Left lobe of liver (tissue), 2 donors: ENCODE measurements at regions not wholly inside any gene's neighbourhood (a gene's known extent, or its start where the extent isn't known, plus 50 kb on each side); places are given as distances from the start of the nearest gene placed in this dataset.
"Not testable (repeated sequence)": the region's sequence is repeated elsewhere in the genome, so short reads cannot be mapped to it uniquely, and the experiment has no call there.

Experiments
- ATAC-seq: fragments of 200-7000 bp; cut with Tn5 transposase; one replicate; pipeline ENCODE4 v1.9.1; 2020; ENCODE audit warnings: mild to moderate bottlenecking, moderate library complexity
- DNase-seq: peaks from one replicate; pipeline ENCODE4 v3.0.0-alpha.2; 2020; ENCODE audit warnings: low spot score
- donor health status: DM: no; HTN: no; CAD: no; lungs with moderate emphysema.
- donor health status: DM: no; HTN: yes; CAD: no.

GRCh38 chr7:138359870-138360559 is 100.0 kb upstream of the TRIM24 start:
- DNase-seq, result no peak

GRCh38 chr7:138363721-138364120 is 96.3 kb upstream of the TRIM24 start:
- no peak for DNase-seq
- no peak for ATAC-seq

More at GRCh38 chr7:138359870-138360559, 100.0 kb upstream of the TRIM24 start:
- no peak for ATAC-seq

DNA sequence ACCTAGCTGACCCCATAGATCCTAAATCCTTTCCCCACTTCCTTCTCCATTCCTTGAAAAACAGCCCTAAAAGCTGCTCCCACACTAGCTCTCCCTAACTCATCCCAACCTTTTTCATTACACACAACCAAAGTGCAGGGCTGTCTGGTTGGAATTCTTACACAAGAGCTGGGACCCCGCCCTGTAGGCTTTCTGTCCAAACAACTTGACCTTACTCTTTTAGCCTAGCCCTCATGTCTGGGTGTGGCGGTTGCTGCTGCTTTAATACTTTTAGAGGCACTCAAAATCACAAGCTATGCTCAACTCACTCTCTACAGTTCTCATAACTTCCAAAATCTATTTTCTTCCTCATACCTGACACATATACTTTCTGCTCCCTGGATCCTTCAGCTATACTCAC is 93.9 kb upstream of the TRIM24 start:
- not testable (repeated sequence) for DNase-seq, ATAC-seq

GRCh38 chr7:138366676-138367075 is 93.4 kb upstream of the TRIM24 start:
- not testable (repeated sequence) for DNase-seq, ATAC-seq

- no peak for ATAC-seq
- DNase-seq, result no peak
Observed at GRCh38 chr7:138369797-138370196, 90.3 kb upstream of the TRIM24 start.

GRCh38 chr7:138370956-138371355 is 89.1 kb upstream of the TRIM24 start:
- ATAC-seq (no peak), DNase-seq (no peak)

GRCh38 chr7:138374119-138374693 is 85.9 kb upstream of the TRIM24 start:
- no peak for ATAC-seq
- DNase-seq, result no peak

DNA sequence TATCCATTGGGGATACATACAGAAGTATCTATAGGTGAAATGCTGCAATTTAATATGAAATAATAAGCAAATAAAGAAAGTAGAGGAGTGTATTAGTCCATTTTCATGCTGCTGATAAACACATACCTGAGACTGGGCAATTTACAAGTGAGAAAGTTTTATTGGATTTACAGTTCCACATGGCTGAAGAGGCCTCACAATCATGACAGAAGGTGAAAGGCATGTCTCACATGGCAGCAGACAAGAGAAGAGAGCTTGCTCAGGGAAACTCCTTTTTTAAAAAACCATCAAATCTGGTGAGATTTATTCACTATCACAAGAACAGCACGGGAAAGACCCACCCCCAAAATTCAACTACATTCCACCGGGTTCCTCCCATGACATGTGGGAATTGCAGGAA is 82.8 kb upstream of the TRIM24 start:
- ATAC-seq (no peak), DNase-seq (no peak)

DNA sequence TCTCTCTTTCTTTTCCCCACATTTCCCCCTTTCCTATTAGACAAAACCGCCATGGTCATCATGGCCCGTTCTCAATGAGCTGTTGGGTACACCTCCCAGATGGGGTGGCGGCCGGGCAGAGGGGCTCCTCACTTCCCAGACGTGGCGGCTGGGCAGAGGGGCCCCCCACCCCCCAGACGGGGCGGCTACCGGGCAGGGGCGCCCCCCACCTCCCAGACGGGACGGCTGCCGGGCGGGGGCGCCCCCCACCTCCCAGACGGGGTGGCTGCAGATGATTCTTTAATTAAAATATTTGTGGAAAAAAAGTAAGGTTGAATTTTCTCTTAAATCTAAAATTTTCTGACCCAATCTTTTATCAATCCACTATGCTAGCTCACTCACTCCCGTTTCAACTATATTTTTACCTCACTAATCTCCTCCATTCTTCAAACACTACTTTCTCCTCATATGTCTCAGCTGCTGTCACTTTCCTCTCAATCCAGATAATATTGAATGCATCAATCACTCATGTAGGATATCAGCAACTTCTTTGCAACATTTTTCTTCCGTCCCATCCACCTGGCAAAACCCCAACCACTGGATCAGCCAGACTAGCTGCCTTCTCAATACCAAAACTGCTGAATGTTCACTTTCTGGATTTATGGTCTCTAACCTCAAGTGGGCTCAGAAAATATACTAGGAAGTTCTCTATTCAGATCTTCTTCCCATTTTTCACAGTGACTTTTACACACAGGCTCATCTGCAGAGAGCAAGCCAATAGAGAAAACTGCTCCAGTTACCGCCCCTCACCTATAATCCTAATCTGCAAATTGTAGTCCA is 81.1 kb upstream of the TRIM24 start:
- no peak for ATAC-seq
- DNase-seq, result no peak

GRCh38 chr7:138382862-138383565 is 77.0 kb upstream of the TRIM24 start:
- DNase-seq (no peak), ATAC-seq (no peak)

DNA sequence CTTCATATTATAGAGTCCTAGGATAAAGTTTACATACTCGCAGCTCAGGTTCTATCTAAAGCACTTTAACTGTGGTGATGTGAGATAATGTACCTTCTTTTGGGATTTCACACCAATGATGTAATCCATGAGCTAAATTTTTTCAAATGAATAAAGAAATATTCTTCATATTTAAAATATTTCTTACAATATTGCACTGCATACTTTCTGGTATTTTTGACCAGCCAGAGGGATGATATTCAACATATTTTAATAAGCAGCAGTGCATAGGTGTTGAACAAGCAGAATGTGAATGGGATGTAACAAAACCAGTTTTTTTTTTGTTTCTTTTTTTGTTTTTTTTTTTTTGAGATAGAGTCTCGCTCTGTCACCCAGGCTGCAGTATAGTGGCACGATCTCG is 73.2 kb upstream of the TRIM24 start:
- ATAC-seq, result no peak
- no peak for DNase-seq

GRCh38 chr7:138387755-138388475 is 72.1 kb upstream of the TRIM24 start:
- ATAC-seq (no peak), DNase-seq (no peak)

DNA sequence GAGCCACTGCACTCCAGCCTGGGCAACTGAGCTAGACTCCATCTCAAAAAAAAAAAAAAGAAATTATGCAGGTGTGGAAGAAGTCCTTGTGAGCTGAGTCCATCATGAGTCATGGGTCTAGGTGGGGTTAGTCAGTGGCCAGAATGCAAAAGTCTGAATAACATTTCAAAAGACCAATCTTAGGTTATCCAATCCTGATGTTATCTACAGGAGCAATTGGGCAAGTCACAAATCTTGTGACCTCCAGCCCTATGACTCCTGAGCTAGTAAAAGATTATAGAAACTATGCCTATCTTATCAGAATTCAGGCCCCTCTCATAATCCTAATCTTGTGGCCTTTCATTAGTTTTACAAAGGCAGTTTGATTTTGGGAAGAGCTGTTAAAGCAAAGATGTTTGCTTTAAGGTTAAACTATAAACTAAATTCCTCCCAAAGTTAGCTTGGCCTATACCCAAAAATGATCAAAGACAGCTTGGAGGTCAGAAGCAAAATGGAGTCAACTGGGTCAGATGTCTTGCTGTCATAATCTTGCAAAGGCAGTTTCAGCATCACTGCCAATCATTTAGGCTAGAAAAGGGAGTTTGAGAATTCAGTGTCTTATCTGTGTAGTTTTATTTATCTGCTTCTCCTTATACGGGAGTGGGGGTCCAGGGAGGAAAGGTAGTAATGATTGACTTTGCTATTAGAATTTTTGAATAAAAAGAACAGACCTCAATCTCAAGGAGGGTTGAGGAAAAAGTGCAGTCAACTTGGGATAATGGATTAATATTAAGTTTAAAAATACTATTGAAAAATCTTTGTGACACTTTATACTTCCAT is 71.2 kb upstream of the TRIM24 start:
- ATAC-seq (peak; percentile 56), DNase-seq (no peak)

GRCh38 chr7:138395763-138396162 is 64.3 kb upstream of the TRIM24 start:
- ATAC-seq (no peak), DNase-seq (no peak)

- ATAC-seq (peak; percentile 39), DNase-seq (no peak)
Observed at GRCh38 chr7:138396251-138397070, 63.6 kb upstream of the TRIM24 start.

DNA sequence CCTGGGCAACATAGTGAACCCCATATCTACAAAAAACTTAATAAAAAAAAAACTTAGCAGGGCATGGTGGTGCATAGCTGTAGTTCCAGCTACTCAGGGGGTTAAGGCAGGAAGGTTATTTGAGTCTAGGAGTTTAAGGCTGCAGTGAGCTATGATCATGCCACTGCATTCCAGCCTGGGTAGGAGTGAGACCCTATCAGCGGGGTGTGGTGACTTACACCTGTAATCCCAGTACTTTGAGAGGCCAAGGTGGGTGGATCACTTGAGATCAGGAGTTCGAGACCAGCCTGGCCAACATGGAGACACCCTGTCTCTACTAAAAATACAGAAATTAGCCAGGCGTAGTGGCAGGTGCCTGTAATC is 63.0 kb upstream of the TRIM24 start:
- not testable (repeated sequence) for ATAC-seq

DNA sequence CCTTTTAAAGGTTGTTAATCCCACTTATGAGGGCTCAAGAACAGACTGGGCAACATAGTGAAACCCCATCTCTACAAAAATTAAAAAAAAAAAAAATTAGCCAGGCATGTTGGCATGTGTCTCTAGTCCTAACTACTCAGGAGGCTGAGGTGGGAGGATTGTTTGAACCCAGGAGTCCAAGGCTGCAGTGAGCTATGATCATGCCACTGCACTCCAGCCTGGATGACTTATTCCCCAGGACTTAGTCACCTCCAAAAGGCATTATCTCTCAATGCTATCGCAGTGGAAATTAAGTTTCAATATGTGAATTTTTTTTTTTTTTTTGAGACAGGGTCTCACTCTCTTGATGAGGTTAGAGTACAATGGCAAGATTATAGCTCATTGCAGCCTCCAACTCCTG is 61.2 kb upstream of the TRIM24 start:
- no peak for DNase-seq
- no peak for ATAC-seq

More for the DNA sequence above, 63.0 kb upstream of the TRIM24 start:
- DNase-seq, result not testable (repeated sequence)

GRCh38 chr7:138400400-138400886 is 59.6 kb upstream of the TRIM24 start:
- no peak for ATAC-seq
- DNase-seq, result no peak

GRCh38 chr7:138402749-138403148 is 57.3 kb upstream of the TRIM24 start:
- no peak for ATAC-seq
- DNase-seq, result no peak
